GM12875 (cell line): ENCODE measurements at regions not wholly inside any gene's neighbourhood (a gene's known extent, or its start where the extent isn't known, plus 50 kb on each side); places are given as distances from the start of the nearest gene placed in this dataset.

Experiments
- H3K4me3 ChIP-seq: one replicate; pipeline ENCODE4 v1.5.1; 2011; ENCODE audit warnings: low read depth, low read length, control low read depth
- CTCF ChIP-seq: IDR thresholded peaks from 2 replicates; pipeline ENCODE4 v1.5.1; 2011; ENCODE audit warnings: low read depth, mild to moderate bottlenecking, control low read depth, inconsistent platforms, low read length, moderate library complexity, borderline replicate concordance; ENCODE audit not compliant: insufficient read depth

GRCh38 chr14:55904086-55904485, 214.1 kb upstream of the PELI2 start:
- H3K4me3 ChIP-seq = no peak overlapping the region
- no peak for TF ChIP-seq CTCF

- TF ChIP-seq CTCF = no peak
Measured at GRCh38 chr14:55908106-55908505, 210.1 kb upstream of the PELI2 start.

GRCh38 chr14:55909879-55910278, 208.3 kb upstream of the PELI2 start:
- TF ChIP-seq CTCF = no peak
- H3K4me3 ChIP-seq = no peak overlapping the region

More at GRCh38 chr14:55908106-55908505, 210.1 kb upstream of the PELI2 start:
- no peak overlapping the region for H3K4me3 ChIP-seq

GRCh38 chr14:55910601-55911243, 207.5 kb upstream of the PELI2 start:
- TF ChIP-seq CTCF = no peak
- no peak overlapping the region for H3K4me3 ChIP-seq

- no peak overlapping the region for H3K4me3 ChIP-seq
- no peak for TF ChIP-seq CTCF
Measured at GRCh38 chr14:55911776-55912175, 206.4 kb upstream of the PELI2 start.

GRCh38 chr14:55912344-55912743, 205.9 kb upstream of the PELI2 start:
- TF ChIP-seq CTCF = no peak
- no peak overlapping the region for H3K4me3 ChIP-seq

GRCh38 chr14:55913324-55914025, 204.7 kb upstream of the PELI2 start:
- H3K4me3 ChIP-seq = no peak overlapping the region
- no peak for TF ChIP-seq CTCF
